SK-N-SH (cell line): ENCODE measurements at regions not wholly inside any gene's neighbourhood (a gene's known extent, or its start where the extent isn't known, plus 50 kb on each side); places are given as distances from the start of the nearest gene placed in this dataset.

ENCODE experiments used
- CTCF ChIP-seq: fragments of 200-600 bp; sonication (generic); IDR thresholded peaks from 2 replicates; pipeline ENCODE4 v1.6.1; 2017; ENCODE audit warnings: antibody characterized with exemption, mild to moderate bottlenecking, moderate library complexity
- EP300 ChIP-seq, 2 experiments: IDR thresholded peaks; 2 replicates each; pipeline versions ENCODE4 v1.4.0 to v1.6.1; 2012; ENCODE audit warnings: borderline replicate concordance in 1 of 2, low read depth in 1 of 2, low read length in 1 of 2
- MXI1 ChIP-seq: IDR thresholded peaks from 2 replicates; pipeline ENCODE4 v1.6.1; 2012; ENCODE audit warnings: mild to moderate bottlenecking, low read depth, low read length, improper control_type of control experiment
- NRF1 ChIP-seq: IDR thresholded peaks from 2 replicates; pipeline ENCODE4 v1.6.1; 2012; ENCODE audit warnings: low read depth, mild to moderate bottlenecking, low read length
- POLR2AphosphoS5 ChIP-seq: IDR thresholded peaks from 2 replicates; pipeline ENCODE4 v1.6.1; 2012; ENCODE audit warnings: low read depth, low read length
- SMC3 ChIP-seq: IDR thresholded peaks from 2 replicates; pipeline ENCODE4 v1.6.1; 2012; ENCODE audit warnings: low read depth, low read length, improper control_type of control experiment
- TCF12 ChIP-seq: IDR thresholded peaks from 2 replicates; pipeline ENCODE4 v1.4.0; 2012
- TEAD4 ChIP-seq: IDR thresholded peaks from 2 replicates; pipeline ENCODE4 v1.4.0; 2012; ENCODE audit warnings: mild to moderate bottlenecking, borderline replicate concordance; ENCODE audit not compliant: insufficient read depth

GRCh38 chrX:43580621-43581020, 75.5 kb upstream of the MAOA start:
- TF ChIP-seq TEAD4 (no peak), EP300 (IDR thresholded peaks at IDR 0.05; ENCODE audit: borderline replicate concordance in 1 of 2, low read depth in 1 of 2, low read length in 1 of 2) (no peak), CTCF (no peak), SMC3 (no peak), MXI1 (no peak), POLR2AphosphoS5 (no peak), NRF1 (no peak), TCF12 (no peak)
